GM12878 (cell line): ENCODE measurements at regions not wholly inside any gene's neighbourhood (a gene's known extent, or its start where the extent isn't known, plus 50 kb on each side); places are given as distances from the start of the nearest gene placed in this dataset.

Source experiments
- CREB1 ChIP-seq: IDR thresholded peaks from 2 replicates; pipeline ENCODE4 v1.6.1; 2012; ENCODE audit warnings: low read depth, mild to moderate bottlenecking, inconsistent platforms
- EED ChIP-seq: sonication (generic); IDR thresholded peaks from 2 replicates; pipeline ENCODE4 v1.6.1; 2016; ENCODE audit warnings: antibody characterized with exemption, low read depth
- ETV6 ChIP-seq, 2 experiments: fragments of 450-650 bp in 1 of 2; IDR thresholded peaks in 1 of 2; conservative IDR thresholded peaks in 1 of 2; 2 replicates each; pipeline ENCODE4 v1.6.1; 2014; ENCODE audit warnings: antibody characterized with exemption in 1 of 2, borderline replicate concordance in 1 of 2, low read depth in 1 of 2, mild to moderate bottlenecking in 1 of 2, moderate library complexity in 1 of 2
- GATAD2B ChIP-seq: fragments of 450-650 bp; conservative IDR thresholded peaks from 2 replicates; pipeline ENCODE4 v1.6.1; 2017; ENCODE audit warnings: low read depth, mild to moderate bottlenecking, moderate library complexity
- IRF5 ChIP-seq: fragments of 450-650 bp; IDR thresholded peaks from 2 replicates; pipeline ENCODE4 v1.6.1; 2017; ENCODE audit warnings: borderline replicate concordance
- SREBF2 ChIP-seq: IDR thresholded peaks from 2 replicates; pipeline ENCODE4 v1.6.1; 2012; ENCODE audit warnings: mild to moderate bottlenecking, low read length
- TAF1 ChIP-seq: IDR thresholded peaks from 2 replicates; pipeline ENCODE4 v1.6.1; 2011; ENCODE audit warnings: mild to moderate bottlenecking, low read depth, low read length, borderline replicate concordance
- TBL1XR1 ChIP-seq: IDR thresholded peaks from 2 replicates; pipeline ENCODE4 v1.6.1; 2012; ENCODE audit warnings: low read depth, low read length, improper control_type of control experiment
- ZNF622 ChIP-seq: fragments of 450-650 bp; IDR thresholded peaks from 2 replicates; pipeline ENCODE4 v1.6.1; 2017; ENCODE audit warnings: mild to moderate bottlenecking, inconsistent platforms
- TF ChIP-seq, protein P1 (sequence below): fragments of 450-650 bp; IDR thresholded peaks from 2 replicates; pipeline ENCODE4 v1.6.1; 2017; ENCODE audit warnings: mild to moderate bottlenecking, moderate library complexity

DNA sequence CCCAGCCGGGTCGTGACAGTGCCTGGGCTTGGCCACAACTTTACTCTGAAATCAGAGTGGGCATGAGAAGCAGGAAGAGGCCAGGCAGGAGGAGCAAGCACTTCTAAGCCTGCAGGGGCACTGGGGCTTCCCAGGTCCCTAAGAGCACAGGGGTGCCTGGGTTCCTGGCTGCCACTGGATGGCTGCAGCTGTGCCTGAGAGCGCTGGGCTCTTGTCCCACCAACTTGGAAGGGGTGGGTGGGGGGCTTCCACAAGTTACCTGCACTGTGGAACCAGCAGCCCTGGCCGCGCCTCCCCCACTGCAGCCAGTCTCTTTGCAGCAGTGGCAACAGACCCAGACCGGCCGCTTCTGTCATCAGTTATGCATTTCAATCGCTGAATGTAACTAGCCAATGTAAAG is 434.7 kb upstream of the GRM3 start (continued):
- TF ChIP-seq ETV6 (conservative IDR thresholded peaks at IDR 0.05 in 1 of 2, IDR thresholded peaks at IDR 0.05 in 1 of 2; ENCODE audit: borderline replicate concordance in 1 of 2, low read depth in 1 of 2) (no peak), EED (no peak), TBL1XR1 (no peak), TAF1 (no peak), CREB1 (no peak), GATAD2B (no peak), SREBF2 (no peak), IRF5 (no peak), ZNF622 (no peak)
- TF ChIP-seq, protein P1, sequence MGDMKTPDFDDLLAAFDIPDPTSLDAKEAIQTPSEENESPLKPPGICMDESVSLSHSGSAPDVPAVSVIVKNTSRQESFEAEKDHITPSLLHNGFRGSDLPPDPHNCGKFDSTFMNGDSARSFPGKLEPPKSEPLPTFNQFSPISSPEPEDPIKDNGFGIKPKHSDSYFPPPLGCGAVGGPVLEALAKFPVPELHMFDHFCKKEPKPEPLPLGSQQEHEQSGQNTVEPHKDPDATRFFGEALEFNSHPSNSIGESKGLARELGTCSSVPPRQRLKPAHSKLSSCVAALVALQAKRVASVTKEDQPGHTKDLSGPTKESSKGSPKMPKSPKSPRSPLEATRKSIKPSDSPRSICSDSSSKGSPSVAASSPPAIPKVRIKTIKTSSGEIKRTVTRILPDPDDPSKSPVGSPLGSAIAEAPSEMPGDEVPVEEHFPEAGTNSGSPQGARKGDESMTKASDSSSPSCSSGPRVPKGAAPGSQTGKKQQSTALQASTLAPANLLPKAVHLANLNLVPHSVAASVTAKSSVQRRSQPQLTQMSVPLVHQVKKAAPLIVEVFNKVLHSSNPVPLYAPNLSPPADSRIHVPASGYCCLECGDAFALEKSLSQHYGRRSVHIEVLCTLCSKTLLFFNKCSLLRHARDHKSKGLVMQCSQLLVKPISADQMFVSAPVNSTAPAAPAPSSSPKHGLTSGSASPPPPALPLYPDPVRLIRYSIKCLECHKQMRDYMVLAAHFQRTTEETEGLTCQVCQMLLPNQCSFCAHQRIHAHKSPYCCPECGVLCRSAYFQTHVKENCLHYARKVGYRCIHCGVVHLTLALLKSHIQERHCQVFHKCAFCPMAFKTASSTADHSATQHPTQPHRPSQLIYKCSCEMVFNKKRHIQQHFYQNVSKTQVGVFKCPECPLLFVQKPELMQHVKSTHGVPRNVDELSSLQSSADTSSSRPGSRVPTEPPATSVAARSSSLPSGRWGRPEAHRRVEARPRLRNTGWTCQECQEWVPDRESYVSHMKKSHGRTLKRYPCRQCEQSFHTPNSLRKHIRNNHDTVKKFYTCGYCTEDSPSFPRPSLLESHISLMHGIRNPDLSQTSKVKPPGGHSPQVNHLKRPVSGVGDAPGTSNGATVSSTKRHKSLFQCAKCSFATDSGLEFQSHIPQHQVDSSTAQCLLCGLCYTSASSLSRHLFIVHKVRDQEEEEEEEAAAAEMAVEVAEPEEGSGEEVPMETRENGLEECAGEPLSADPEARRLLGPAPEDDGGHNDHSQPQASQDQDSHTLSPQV, result no peak
